NCI-H524 treated with DMSO at 0.1 percent for 48 hours (cell line): ENCODE measurements at regions not wholly inside any gene's neighbourhood (a gene's known extent, or its start where the extent isn't known, plus 50 kb on each side); places are given as distances from the start of the nearest gene placed in this dataset.
"Not testable (repeated sequence)": the region's sequence is repeated elsewhere in the genome, so short reads cannot be mapped to it uniquely, and the experiment has no call there.

Experiments
- DNase-seq: peaks from one replicate; lab custom pipeline; 2025; lab: John Stamatoyannopoulos, UW

DNA sequence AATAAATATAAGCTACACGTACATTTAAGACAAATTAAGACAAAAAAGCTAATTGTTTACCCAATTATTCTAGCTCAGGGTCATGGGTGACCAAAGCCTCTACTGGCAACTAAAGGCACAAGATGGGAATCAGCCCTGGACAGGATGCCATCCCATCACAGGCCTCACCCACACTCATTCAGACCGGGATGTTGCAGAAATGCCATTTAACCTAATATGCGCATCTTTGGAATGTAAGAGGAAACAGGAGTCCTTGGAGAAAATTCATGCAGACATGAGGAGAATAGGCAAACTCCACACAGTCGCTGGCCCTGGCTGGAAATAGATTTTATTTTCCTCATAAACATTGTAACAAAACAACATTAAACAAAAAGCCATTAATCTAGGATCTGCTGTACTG lies 2003.8 kb upstream of the CDH9 start:
- DNase-seq, result no peak

DNA sequence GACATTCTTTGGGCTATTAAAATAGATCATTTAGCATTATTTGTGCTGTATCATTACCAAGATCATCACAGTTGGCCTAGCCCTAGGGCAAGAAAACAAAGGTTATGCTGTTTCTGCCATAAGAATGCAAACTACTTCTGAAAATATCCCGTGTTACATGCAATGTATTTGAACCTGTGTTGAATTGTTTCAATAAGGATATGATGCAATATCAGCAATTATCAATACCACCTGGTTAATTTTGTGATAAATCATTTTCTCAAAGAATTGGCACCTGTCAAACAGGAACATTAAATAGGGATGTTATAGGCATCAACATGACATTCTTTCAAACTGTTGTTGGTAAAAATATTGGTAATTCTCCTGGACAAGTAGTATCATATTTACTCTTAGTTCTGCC lies 2002.0 kb upstream of the CDH9 start:
- no peak for DNase-seq

DNA sequence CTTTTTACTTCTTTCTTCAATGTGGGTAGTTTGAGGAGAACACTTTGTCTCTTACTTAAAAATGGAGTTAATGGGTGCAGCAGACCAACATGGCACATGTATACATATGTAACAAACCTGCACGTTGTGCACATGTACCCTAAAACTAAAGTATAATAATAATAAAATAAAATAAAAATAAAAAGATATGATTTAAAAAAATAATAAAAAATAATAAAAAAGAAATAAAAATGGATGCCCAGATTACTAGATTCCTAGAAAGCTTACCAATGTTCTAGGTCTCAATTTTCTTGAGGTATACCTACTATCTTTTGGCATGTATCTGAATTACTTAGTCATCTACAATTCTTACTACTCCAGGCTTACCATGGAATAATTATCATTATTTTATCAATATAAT lies 2001.6 kb upstream of the CDH9 start:
- no peak for DNase-seq

DNA sequence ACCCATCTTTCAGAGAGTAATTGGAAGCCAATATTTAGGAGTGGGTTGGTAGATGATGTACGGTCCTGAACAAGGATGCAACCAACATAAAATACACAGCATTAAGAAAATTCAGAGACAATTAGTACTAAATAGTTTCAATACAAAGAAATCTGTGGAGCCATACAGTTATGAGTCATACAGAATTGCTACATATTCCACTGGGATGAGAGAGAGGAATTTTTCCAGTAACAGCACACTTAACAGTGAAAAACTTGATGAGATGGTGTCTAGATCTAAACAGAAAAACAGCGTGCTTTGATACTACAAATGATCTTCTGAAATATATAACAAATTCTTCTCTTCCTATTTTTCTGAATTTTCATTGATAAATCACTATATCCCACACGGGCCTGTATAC lies 1999.3 kb upstream of the CDH9 start:
- DNase-seq, result no peak

GRCh38 chr5:29024052-29024451 lies 1985.7 kb upstream of the CDH9 start:
- DNase-seq, result no peak

- DNase-seq, result no peak
Observed at GRCh38 chr5:29023541-29023940, 1985.2 kb upstream of the CDH9 start.

DNA sequence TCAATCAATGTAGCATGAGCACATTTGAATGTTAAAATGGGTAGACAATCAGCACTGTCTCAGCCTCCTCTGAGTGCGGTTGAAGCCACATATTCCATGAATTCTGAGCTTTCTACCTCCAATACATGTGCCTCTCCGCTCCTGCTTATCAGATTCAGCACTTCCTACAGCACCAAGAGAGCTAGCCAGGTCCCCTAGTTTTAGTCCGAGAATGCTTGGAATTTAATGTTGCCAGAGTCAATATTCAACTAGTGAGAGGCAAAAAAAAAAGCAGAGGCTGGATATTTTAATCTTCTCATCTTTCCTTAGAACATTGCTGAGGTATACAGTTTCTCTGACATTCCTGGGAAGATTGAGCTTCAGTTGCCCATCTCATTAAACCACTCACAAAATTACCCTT lies 1979.1 kb upstream of the CDH9 start:
- DNase-seq, result no peak

DNA sequence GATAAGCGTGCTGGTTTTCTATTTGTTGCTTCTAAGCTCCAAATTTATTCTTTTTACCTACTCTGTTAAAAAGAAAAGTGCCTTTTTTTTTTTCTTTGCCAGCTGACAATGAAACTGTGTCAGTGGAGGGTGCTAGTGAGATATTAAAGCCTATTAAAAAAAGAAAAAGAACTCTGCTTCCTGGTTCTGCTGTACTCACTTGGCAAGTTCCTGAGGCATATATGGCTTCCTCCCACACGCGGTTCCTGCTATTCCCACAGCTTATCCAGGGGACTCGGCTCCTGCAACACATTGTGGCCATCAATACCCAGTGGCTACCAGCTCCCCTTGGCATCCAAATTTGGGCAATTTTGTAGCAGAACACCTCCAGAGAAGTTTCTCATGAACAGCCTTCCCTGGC lies 1977.7 kb upstream of the CDH9 start:
- DNase-seq, result no peak

GRCh38 chr5:29015523-29015922 lies 1977.1 kb upstream of the CDH9 start:
- no peak for DNase-seq

GRCh38 chr5:29005386-29005785 lies 1967.0 kb upstream of the CDH9 start:
- peak; percentile 3 for DNase-seq

GRCh38 chr5:29002481-29002880 lies 1964.1 kb upstream of the CDH9 start:
- DNase-seq, result no peak

GRCh38 chr5:29001666-29002065 lies 1963.3 kb upstream of the CDH9 start:
- DNase-seq, result no peak

- DNase-seq, result no peak
Observed at GRCh38 chr5:28984639-28985038, 1946.3 kb upstream of the CDH9 start.

DNA sequence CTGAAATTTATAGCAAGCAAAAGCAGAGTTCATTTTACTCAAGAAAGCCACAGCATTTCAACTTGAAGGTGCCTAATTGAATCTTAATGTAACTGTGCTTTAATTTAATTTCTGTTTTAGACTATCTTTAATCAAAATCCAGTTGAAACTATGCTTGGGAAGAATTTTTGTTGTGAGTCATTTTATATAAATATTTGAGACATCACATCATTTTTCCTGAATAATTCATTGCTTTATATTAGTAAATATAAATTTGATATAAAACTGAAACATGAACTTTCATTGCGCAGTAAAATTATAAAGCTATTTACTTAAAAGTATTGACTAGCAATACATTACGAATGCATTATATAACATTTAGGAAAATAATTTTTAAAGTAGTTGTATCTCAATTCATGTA lies 1937.1 kb upstream of the CDH9 start:
- no peak for DNase-seq

DNA sequence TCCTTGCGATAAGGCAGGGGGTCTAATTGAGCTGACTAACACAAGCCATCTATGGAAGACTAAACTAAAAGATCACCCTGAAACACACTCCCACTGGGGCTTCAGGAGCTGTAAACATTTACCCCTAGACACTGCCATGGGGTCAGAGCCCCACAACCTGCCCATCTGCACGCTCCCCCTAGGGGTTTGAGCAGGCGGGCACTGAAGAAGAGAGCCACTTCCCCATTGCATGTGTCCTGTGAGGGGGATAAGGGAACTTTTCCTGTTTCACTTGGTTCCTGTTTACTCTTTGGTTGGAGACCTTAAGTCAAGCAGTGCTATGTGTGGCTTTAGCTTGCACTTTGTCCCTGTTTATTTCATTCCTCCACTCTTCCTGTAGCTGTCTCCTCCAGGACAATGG lies 1929.5 kb upstream of the CDH9 start:
- no peak for DNase-seq

DNA sequence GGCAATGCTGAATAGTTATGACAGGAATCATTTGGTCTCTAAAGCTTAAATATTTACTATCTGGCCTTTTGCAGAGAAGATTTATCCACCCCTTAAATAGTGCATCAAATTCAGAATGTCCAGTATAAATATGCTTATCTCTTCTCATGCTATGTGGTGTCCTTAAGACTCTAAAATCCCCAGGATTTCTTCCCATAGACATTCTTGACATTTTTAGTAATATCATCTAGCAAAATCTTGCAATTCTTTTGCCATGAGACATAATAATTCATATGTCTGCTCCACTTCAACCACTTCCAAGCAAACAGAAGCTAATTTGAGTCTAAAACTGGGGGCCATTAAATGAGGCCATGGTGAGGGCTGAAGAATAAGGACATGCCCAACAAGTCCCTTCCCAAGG lies 1923.4 kb upstream of the CDH9 start:
- no peak for DNase-seq

- no peak for DNase-seq
Observed at GRCh38 chr5:28958581-28958980, 1920.2 kb upstream of the CDH9 start.

- no peak for DNase-seq
Observed at GRCh38 chr5:28957450-28957849, 1919.1 kb upstream of the CDH9 start.

DNA sequence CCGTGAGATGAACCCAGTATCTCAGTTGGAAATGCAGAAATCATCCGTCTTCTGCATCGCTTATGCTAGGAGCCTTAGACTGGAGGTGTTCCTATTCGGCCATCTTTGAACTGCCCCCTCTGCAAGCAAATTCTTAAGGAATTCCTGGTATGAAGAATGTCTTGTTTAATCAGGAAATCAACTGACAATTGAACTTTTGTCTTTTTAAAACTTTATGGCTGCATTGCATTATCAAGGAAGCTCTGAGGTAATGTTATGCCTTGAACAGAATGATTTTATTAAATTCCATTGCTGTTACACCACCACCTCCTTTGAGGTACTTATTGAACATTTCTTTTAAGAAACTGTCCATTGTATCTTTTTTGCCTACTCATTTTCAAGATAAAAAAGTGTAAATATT lies 1915.7 kb upstream of the CDH9 start:
- DNase-seq, result no peak

DNA sequence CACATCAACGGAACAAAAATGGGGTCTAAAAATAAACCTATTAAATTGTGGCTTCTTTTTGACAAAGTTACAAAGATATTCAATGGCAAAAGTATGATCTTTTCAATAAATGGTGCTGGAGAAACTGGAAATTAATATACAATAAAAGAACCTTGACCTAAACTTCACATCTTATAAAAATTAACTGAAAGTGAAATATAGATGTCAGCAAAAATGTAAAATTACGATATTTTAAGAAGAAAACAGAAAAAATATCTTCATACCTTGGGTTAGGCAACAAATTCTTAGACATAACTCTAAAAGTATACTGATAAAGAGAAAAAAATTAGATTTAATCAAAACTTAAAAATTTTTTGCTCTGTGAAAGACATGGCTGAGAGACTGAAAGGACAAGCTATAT lies 1909.5 kb upstream of the CDH9 start:
- no peak for DNase-seq

- no peak for DNase-seq
Observed at GRCh38 chr5:28945859-28946258, 1907.5 kb upstream of the CDH9 start.

DNA sequence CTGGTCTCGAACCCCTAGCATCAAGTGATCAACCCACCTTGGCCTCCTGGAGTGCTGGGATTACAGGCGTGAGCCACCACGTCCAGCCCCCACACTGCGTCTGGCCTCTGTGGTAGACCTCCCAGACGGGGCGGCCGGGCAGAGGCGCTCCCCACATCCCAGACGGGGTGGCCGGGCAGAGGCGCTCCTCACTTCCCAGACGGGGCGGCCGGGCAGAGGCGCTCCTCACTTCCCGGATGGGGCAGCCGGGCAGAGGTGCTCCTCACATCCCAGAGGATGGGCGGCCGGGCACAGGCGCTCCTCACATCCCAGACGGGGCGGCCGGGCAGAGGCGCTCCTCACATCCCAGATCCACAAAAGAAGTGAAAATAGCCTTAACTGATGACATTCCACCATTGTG lies 1891.0 kb upstream of the CDH9 start:
- not testable (repeated sequence) for DNase-seq

DNA sequence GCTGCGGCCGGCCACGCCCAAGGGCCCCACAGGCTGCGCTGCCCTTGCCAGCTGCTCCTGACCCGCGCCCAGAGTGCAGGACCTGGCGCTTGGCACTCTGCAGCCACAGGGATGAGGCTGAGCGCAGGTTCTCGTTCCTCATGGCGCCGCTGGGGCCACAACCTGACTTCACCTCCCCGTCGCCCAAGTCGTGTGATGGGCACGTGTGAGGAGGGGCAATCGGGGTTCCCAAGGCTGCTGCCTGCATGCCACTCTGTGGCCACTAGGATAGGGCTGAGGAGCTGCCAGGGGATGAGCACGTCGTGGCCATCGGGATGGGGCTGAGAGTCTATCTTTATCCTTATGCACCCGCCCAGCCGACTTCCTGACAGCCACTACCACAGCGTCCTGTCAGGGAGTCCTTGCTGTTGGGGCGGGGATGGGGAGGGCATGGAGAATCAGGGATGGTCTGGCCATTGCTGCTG lies 1890.0 kb upstream of the CDH9 start:
- not testable (repeated sequence) for DNase-seq

- peak; percentile 8 for DNase-seq
Observed at GRCh38 chr5:28927559-28928326, 1889.4 kb upstream of the CDH9 start.
